ENCODE measurements at regions not wholly inside any gene's neighbourhood (a gene's known extent, or its start where the extent isn't known, plus 50 kb on each side); places are given as distances from the start of the nearest gene placed in this dataset.

DNA sequence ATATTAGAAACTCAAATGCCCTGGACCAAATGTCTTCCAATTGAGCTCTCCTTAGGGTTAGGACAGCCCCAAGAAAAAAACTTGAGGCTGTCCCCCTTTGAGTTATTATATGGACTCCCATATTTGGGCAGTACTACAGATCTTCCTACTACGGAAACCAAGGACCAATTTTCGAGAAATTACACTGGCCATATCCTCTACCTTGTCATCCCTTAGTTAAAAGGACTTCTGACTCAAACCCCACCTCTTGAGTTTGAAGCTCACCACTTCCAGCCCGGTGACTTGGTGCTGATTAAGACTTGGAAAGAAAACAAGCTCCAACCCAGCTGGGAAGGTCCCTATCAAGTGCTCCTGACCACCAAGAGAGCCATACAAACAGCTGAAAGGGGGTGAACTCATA is 497.0 kb upstream of the GRAMD2B start:
- no peaks in the 10 kb centered on the region for H3K36me3 ChIP-seq (ENCODE audit: control insufficient read depth in 2 of 2, extremely low read depth in 1 of 2, insufficient read depth in 2 of 2, low read length in 2 of 2)
- H3K9me1 ChIP-seq (replicated peaks; ENCODE audit: control insufficient read depth, extremely low read depth, insufficient read depth, low read length) = no peaks in the 10 kb centered on the region
- intact Hi-C loops (cut with micrococcal nuclease) = no loop called here
- dilution Hi-C loops (cut with MboI; ENCODE audit: extremely low pct_ligation_motif_present, low sequenced_read_pairs) = no loop called here
- no peaks in the 10 kb centered on the region for H4K20me1 ChIP-seq (replicated peaks; ENCODE audit: control insufficient read depth, extremely low read depth, insufficient read depth, low read length)
- POLR2A ChIA-PET = no interaction called here
- H3K9me3 ChIP-seq (replicated peaks; ENCODE audit: control insufficient read depth, insufficient read depth, low read length) = no peaks in the 10 kb centered on the region
- FAIRE-seq = no peak
- BruUV-seq (replicated peaks) = no TSS peak
- H3K4me2 ChIP-seq (ENCODE audit: insufficient read depth, low read length) = no peak overlapping the region
- no peaks in the 10 kb centered on the region for H3K79me2 ChIP-seq (ENCODE audit: control insufficient read depth, insufficient read depth, low read length)
- no peak for DNase-seq (ENCODE audit: low read depth, low spot score)
- no peak overlapping the region for H3K4me3 ChIP-seq (replicated peaks in 1 of 3; ENCODE audit: insufficient read depth in 1 of 3, low read depth in 1 of 3, low read length in 3 of 3)
- H2AFZ ChIP-seq (ENCODE audit: low read depth, low read length) = no peak overlapping the region
- H3K4me1 ChIP-seq (ENCODE audit: control insufficient read depth, extremely low read depth, insufficient read depth, low read length) = no peaks in the 10 kb centered on the region
- CTCF ChIA-PET = no interaction called here
- H3K9ac ChIP-seq (replicated peaks; ENCODE audit: extremely low read depth, insufficient read depth, low read length) = no peak overlapping the region
- no peak for TF ChIP-seq CTCF (IDR thresholded peaks at IDR 0.05; ENCODE audit: extremely low read depth in 1 of 2, insufficient read depth in 1 of 2, low read depth in 1 of 2, low read length in 2 of 2)
- TF ChIP-seq MAX (IDR thresholded peaks at IDR 0.05; ENCODE audit: insufficient read depth, insufficient read length) = no peak
- TF ChIP-seq JUN (IDR thresholded peaks at IDR 0.05; ENCODE audit: borderline replicate concordance, insufficient read depth, insufficient read length, low read depth) = no peak
- no peak for TF ChIP-seq EZH2 (IDR thresholded peaks at IDR 0.05; ENCODE audit: borderline replicate concordance, low read depth, low read length, severe bottlenecking)
- no peak for TF ChIP-seq GATA2 (IDR thresholded peaks at IDR 0.05; ENCODE audit: insufficient read depth, insufficient read length, low read depth, low read length)
- TF ChIP-seq POLR2A (IDR thresholded peaks at IDR 0.05; ENCODE audit: low read depth, low read length) = no peak
- TF ChIP-seq FOS (IDR thresholded peaks at IDR 0.05; ENCODE audit: borderline replicate concordance, insufficient read depth, low read length) = no peak
- no peak for TF ChIP-seq MYC (IDR thresholded peaks at IDR 0.05; ENCODE audit: low read depth, low read length)
- no peak overlapping the region for H3K27ac ChIP-seq (ENCODE audit: insufficient read depth, low read depth, low read length)
- H3K27me3 ChIP-seq (ENCODE audit: control insufficient read depth in 2 of 2, insufficient read depth in 2 of 2, low read length in 2 of 2) = no peaks in the 10 kb centered on the region

Measured in endothelial cell of umbilical vein (primary cell).